DMS 273 (cell line): ENCODE measurements at regions not wholly inside any gene's neighbourhood (a gene's known extent, or its start where the extent isn't known, plus 50 kb on each side); places are given as distances from the start of the nearest gene placed in this dataset.

Source experiments
- DNase-seq: peaks from one replicate; lab custom pipeline; 2025; ENCODE audit not compliant: unreplicated experiment; lab: John Stamatoyannopoulos, UW

- peak; percentile 91 for DNase-seq
These were observed 401.2 kb downstream of the GALR1 start for GRCh38 chr18:77650799-77651385.

GRCh38 chr18:77651441-77651840 is 401.8 kb downstream of the GALR1 start:
- DNase-seq: no peak

- DNase-seq: no peak
These were observed 404.1 kb downstream of the GALR1 start for GRCh38 chr18:77653792-77654191.

DNA sequence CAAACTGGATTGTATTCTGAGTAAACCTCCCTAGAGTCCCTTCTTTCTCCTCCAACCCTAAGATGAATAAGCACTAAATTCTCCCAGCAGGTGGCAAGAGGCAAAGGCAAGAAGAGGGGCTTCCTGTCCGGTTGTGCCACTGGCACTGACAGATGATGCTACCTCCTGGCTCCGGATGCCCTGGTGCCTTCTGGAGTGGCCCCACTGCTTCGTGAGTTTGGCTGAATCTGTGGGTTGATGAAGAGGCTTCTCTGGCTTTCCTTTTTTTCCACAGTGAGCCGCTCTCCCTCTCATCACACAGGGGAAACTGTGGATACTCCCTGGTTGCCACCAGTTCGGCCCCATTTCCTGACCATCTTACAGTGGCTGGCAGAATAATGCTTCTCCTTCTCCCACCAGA is 404.7 kb downstream of the GALR1 start:
- DNase-seq: no peak

- DNase-seq: no peak
These were observed 408.1 kb downstream of the GALR1 start for GRCh38 chr18:77657651-77658298.

DNA sequence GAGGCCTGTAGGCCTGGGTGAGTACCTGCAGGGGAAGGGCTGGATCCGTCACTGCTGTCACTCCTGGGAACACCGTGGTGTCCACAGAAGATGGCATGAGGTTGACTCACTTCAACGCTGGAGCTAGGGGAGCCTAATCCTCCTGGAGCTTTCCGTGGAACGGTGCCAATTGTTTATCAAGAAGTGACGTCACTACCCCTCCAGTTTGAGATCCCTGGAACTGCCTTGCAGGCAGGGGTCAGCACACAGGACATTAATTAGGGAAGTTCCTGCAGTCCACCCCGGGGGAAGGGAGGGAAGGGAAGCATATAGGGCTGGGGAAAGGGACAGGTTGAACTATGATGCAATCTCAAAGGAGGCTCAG is 408.6 kb downstream of the GALR1 start:
- DNase-seq: peak; percentile 41

DNA sequence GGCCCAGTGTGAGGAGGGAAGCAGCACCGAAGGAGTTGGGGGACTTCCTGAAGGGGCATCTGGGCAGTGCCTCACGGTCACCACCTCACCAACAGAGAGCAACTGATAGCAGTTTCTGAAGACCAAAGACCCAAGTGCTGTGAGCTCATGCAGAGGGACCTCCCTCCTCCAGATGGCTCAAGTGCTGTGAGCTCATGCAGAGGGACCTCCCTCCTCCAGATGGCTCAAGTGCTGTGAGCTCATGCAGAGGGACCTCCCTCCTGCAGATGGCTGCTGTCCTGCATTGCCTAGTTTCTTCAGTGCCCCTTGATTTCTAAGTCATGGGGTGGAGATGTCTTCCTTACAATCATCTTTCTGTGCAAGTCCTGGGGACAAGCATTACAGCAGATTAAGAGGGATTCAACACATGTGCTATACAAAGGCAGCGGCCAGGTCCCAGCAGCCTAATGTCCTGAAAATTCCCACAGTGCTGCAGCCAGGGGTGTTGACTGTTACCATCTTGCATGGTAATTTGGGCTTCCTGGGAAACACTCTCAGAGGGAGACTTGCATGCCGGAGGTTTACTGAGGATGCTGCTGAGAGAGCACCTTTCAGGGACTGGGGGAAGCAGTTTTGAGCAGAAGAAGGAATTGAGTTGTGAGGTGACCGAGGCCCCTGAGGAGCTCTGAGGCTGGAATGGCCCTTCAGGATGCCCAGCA is 409.3 kb downstream of the GALR1 start:
- peak; percentile 76 for DNase-seq

GRCh38 chr18:77666613-77667012 is 417.0 kb downstream of the GALR1 start:
- no peak for DNase-seq

DNA sequence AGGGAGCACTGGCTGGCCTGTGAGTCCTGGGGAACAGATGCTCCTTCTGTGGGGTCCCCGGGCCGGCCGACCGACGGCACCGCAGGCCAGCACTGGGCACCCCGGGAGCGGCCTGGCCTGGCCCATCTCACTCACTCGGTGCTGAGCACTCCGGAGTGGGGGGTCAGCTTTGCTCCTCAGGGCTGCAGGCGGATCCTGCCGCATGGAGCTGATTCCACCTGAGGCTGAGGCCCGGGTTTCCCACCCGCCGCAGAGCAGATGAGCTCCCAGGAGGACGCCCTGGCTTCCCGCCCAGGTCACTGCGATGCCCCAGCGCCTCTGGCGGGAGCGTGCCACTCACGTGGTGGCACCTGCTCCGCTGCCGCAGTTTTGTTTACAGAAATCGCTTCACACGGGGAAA is 418.6 kb downstream of the GALR1 start:
- no peak for DNase-seq

GRCh38 chr18:77669331-77669730 is 419.7 kb downstream of the GALR1 start:
- DNase-seq: no peak

DNA sequence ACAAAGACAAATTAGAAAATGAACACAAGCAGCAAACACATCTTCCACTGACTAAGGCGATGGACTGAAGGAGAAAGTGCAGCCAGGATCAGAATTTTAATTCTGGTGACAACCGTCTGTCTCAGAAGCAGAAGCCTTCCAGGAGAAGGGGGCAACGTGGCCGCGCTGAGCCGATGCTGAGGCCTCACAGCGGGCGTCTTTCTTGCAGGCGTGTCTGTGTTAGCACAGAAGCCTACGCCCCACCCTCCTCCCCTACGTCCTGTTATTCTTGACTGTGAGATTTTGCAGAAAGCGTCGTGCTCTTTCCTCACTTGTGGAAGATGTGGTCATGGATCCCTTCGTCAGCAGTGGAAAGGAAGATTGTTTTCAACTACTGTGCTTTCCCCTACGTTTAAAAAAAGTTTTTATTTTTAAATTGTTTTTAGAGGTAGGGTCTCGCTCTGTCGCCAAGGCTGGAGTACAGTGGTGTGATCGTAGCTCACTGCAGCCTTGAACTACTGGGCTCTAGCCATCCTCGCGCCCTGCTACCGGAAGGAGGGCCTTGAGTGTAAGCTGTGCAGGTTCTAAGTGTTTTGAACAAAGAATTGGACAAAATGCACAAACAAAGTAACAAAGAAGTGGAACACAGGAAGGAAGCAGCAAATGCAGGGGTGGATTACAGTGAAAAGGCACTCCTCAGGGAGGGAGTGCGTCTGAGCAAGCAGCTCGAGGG is 422.0 kb downstream of the GALR1 start:
- no peak for DNase-seq

- DNase-seq: peak; percentile 12
These were observed 427.3 kb downstream of the GALR1 start for GRCh38 chr18:77676910-77677309.

GRCh38 chr18:77677536-77677935 is 427.9 kb downstream of the GALR1 start:
- peak; percentile 68 for DNase-seq

DNA sequence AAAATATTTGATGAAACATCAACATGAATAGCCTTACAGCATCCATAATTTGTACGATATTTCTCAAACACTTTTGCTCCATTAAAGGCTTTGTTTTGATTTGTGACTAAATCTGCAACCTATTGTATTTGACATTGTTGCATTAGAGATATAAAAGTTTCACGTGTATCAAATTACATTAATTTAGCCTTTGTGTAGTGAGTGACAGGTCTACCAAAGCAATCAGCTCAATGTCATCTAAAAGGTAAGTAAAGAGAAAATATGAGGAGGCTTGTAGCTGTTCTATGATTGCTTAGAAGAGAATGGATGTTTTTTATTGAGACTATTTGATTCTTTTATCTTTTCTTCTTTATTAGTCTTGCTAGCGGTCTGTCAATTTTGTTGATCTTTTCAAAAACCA is 430.2 kb downstream of the GALR1 start:
- no peak for DNase-seq

DNA sequence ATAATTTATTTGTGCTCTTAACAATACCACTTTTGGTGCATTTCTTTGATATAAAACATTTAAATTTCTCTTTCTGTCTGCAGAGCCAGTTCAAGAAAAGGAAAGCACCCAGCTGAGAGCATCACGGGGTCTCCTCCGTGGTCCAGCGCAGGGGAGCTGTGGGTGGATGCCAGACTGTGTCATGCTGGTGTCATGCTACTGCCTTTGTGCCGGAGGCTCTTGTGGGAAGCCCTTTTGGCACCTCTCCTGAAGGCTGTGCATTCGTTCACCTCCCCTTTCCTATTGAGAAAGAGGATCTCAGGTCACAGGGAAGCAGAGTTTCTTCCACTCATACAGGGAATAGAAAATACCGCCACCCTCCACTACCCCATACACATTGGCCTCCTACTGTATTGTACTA is 450.4 kb downstream of the GALR1 start:
- no peak for DNase-seq

- peak; percentile 12 for DNase-seq
These were observed 452.3 kb downstream of the GALR1 start for GRCh38 chr18:77701977-77702376.

DNA sequence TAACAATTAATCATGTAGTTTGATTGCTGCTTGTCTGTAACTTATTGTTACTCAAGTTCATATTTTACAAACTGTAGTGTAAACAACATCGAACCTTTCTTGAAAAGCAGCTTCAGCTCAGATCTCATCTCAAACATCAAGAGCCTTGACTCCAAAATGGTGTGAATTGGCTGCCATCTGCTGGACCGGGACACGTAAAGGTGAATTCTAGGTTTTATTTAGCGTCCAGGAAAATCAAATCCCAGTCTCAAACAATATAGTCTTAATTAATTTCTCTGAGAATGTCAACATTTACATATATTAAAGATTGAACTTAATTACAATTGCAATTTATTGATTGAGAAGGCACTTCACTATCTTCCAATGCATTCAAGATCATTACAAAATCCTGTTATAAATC is 453.0 kb downstream of the GALR1 start:
- DNase-seq: peak; percentile 79

- no peak for DNase-seq
These were observed 455.7 kb downstream of the GALR1 start for GRCh38 chr18:77705301-77705700.

DNA sequence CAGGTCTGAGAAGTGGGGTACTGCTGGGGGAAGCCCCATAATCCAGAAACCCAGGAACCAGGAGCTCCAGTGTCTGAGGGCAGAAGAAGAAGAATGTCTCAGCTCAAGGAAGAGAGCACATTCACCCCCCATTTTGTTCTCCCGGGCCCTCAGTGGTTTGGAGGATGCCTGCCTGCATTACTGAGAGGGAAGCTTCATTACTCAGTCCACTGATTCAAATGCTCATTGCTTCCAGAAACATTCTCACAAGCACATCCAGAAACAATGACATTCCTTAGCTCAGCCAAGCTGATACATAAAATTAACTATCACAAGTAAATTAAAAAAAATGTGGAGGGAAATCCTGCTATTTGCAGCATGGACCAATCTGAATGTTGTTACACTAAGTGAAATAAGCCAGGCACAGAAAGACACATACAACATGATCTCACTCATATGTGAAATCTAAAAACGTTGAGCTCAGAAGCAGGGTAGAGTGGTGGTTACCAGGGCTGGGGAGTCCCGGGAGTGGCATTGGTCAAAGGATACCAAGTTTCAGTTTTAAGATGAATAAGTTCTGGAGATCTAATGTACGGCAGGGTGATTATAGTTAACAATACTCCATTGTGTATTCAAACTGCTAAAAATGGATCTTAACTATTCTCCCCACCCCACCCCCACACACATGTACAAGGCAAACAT is 459.3 kb downstream of the GALR1 start:
- no peak for DNase-seq

GRCh38 chr18:77711096-77711495 is 461.4 kb downstream of the GALR1 start:
- DNase-seq: peak; percentile 16

GRCh38 chr18:77714716-77715115 is 465.1 kb downstream of the GALR1 start:
- DNase-seq: no peak
